ENCODE measurements at regions not wholly inside any gene's neighbourhood (a gene's known extent, or its start where the extent isn't known, plus 50 kb on each side); places are given as distances from the start of the nearest gene placed in this dataset.

- H3K4me3 ChIP-seq = no peak overlapping the region
- peak overlapping the region in 1 of 4 donors; percentile 37 for H3K27ac ChIP-seq
- TF ChIP-seq POLR2A (IDR thresholded peaks at IDR 0.05) (no peak), EP300 (IDR thresholded peaks at IDR 0.05) (no peak), CTCF (IDR thresholded peaks at IDR 0.05) (no peak)
- H3K27me3 ChIP-seq = no peaks in the 10 kb centered on the region
- WGBS, 2 donors = 25 to 33% methylated on average over 1 of the region's 1 CpG
- H3K4me1 ChIP-seq = no peaks in the 10 kb centered on the region
- no peaks in the 10 kb centered on the region for H3K36me3 ChIP-seq
- no peak for DNase-seq (ENCODE audit: low spot score in 2 of 2)
- no peaks in the 10 kb centered on the region for H3K9me3 ChIP-seq
These were observed 208.2 kb upstream of the EPHA4 start for GRCh38 chr2:221780281-221780688.

- TF ChIP-seq POLR2A (IDR thresholded peaks at IDR 0.05) = no peak
- TF ChIP-seq EP300 (IDR thresholded peaks at IDR 0.05) = no peak
- TF ChIP-seq CTCF (IDR thresholded peaks at IDR 0.05) = no peak
- 41 to 54% methylated on average over 4 of the region's 4 CpGs for WGBS, 2 donors
- no peaks in the 10 kb centered on the region for H3K4me1 ChIP-seq
- H3K4me3 ChIP-seq = no peak overlapping the region
- DNase-seq (ENCODE audit: low spot score in 2 of 2) = no peak
- no peaks in the 10 kb centered on the region for H3K36me3 ChIP-seq
- H3K27ac ChIP-seq = no peak overlapping the region
- H3K9me3 ChIP-seq = no peaks in the 10 kb centered on the region
- H3K27me3 ChIP-seq = no peaks in the 10 kb centered on the region
These were observed 207.5 kb upstream of the EPHA4 start for GRCh38 chr2:221779614-221780067.

- H3K9me3 ChIP-seq = no peaks in the 10 kb centered on the region
- no peak overlapping the region for H3K27ac ChIP-seq
- DNase-seq (ENCODE audit: low spot score in 2 of 2) = no peak
- no peak for TF ChIP-seq POLR2A (IDR thresholded peaks at IDR 0.05)
- TF ChIP-seq CTCF (IDR thresholded peaks at IDR 0.05) = no peak
- no peak for TF ChIP-seq EP300 (IDR thresholded peaks at IDR 0.05)
- H3K4me1 ChIP-seq = no peaks in the 10 kb centered on the region
- no peaks in the 10 kb centered on the region for H3K36me3 ChIP-seq
- H3K4me3 ChIP-seq = no peak overlapping the region
- WGBS, 2 donors = 66 to 73% methylated on average over 4 of the region's 4 CpGs
- no peaks in the 10 kb centered on the region for H3K27me3 ChIP-seq
These were observed 205.9 kb upstream of the EPHA4 start for GRCh38 chr2:221778025-221778424.

GRCh38 chr2:221777119-221777518, 205.0 kb upstream of the EPHA4 start:
- Histone ChIP-seq H3K27me3 (no peaks in the 10 kb centered on the region), H3K9me3 (no peaks in the 10 kb centered on the region), H3K36me3 (no peaks in the 10 kb centered on the region), H3K27ac (no peak overlapping the region), H3K4me1 (no peaks in the 10 kb centered on the region), H3K4me3 (no peak overlapping the region)
- no peak for TF ChIP-seq EP300 (IDR thresholded peaks at IDR 0.05)
- no peak for TF ChIP-seq POLR2A (IDR thresholded peaks at IDR 0.05)
- no peak for TF ChIP-seq CTCF (IDR thresholded peaks at IDR 0.05)
- 92% methylated on average over 1 of the region's 1 CpG for WGBS, 2 donors
- no peak for DNase-seq (ENCODE audit: low spot score in 2 of 2)

- no peak overlapping the region for H3K27ac ChIP-seq
- no peak overlapping the region for H3K4me3 ChIP-seq
- H3K36me3 ChIP-seq = no peaks in the 10 kb centered on the region
- no peaks in the 10 kb centered on the region for H3K4me1 ChIP-seq
- no peak for TF ChIP-seq EP300 (IDR thresholded peaks at IDR 0.05)
- no peak for TF ChIP-seq POLR2A (IDR thresholded peaks at IDR 0.05)
- TF ChIP-seq CTCF (IDR thresholded peaks at IDR 0.05) = no peak
- H3K27me3 ChIP-seq = no peaks in the 10 kb centered on the region
- 68 to 78% methylated on average over 12 of the region's 12 CpGs for WGBS, 2 donors
- no peaks in the 10 kb centered on the region for H3K9me3 ChIP-seq
- no peak for DNase-seq (ENCODE audit: low spot score in 2 of 2)
These were observed 203.0 kb upstream of the EPHA4 start for GRCh38 chr2:221775096-221775495.

Measured in tibial nerve (tissue), 4 donors.